T-cell (primary cell): ENCODE measurements at regions not wholly inside any gene's neighbourhood (a gene's known extent, or its start where the extent isn't known, plus 50 kb on each side); places are given as distances from the start of the nearest gene placed in this dataset.

Source experiments
- ATAC-seq, 4 experiments: fragments of 200-7000 bp in 3 of 4; fragments of 150-1000 bp in 1 of 4; cut with Tn5 transposase; replicated peaks in 1 of 4; 1 replicate in 3 of 4; 2 replicates in 1 of 4; pipeline ENCODE4 v1.10.0; 2021; ENCODE audit warnings: moderate library complexity in 3 of 4, mild to moderate bottlenecking in 2 of 4, moderate number of reproducible peaks in 1 of 4
- CTCF ChIA-PET, 2 donors: fragments of 300-600 bp; sonication (Branson Sonifier 250); formaldehyde crosslinking; loops; one replicate each; lab custom pipeline; 2022; ENCODE audit warnings: antibody characterized with exemption in 2 of 2; lab: Charles Lee
- POLR2A ChIA-PET, 2 donors: fragments of 300-600 bp; sonication (Branson Sonifier 250); formaldehyde crosslinking; loops; one replicate each; lab custom pipeline; 2022; ENCODE audit warnings: antibody characterized with exemption in 2 of 2; lab: Charles Lee
- DNase-seq, 35 experiments: peaks; one replicate each; pipeline versions ENCODE4 v3.0.0 to v3.0.0-alpha.2; 2013 to 2023
- H3K27ac ChIP-seq: one replicate; pipeline ENCODE4 v1.5.1; 2013; ENCODE audit warnings: low read length
- H3K27me3 ChIP-seq, 2 experiments: replicated peaks in 1 of 2; 1 replicate in 1 of 2; 2 replicates in 1 of 2; pipeline versions ENCODE4 v1.6.1 to v1.7.0; 2013; ENCODE audit warnings: low read length in 1 of 2, mixed read lengths in 1 of 2; ENCODE audit not compliant: control insufficient read depth in 2 of 2, insufficient read depth in 2 of 2; ENCODE audit errors: extremely low read depth in 1 of 2
- H3K36me3 ChIP-seq, 2 donors: 1 replicate in 1 of 2; 2 replicates in 1 of 2; pipeline versions ENCODE4 v1.6.1 to v1.7.0; 2013; ENCODE audit warnings: low read length in 1 of 2; ENCODE audit not compliant: control insufficient read depth in 2 of 2, insufficient read depth in 1 of 2; ENCODE audit errors: extremely low read depth in 1 of 2
- H3K4me1 ChIP-seq, 2 experiments: 1 replicate in 1 of 2; 2 replicates in 1 of 2; pipeline versions ENCODE4 v1.6.1 to v1.7.0; 2013; ENCODE audit warnings: low read length in 2 of 2, mixed read lengths in 1 of 2; ENCODE audit not compliant: insufficient read depth in 2 of 2, control insufficient read depth in 1 of 2; ENCODE audit errors: extremely low read depth in 1 of 2
- H3K4me3 ChIP-seq, 2 donors: 1 replicate in 1 of 2; 2 replicates in 1 of 2; pipeline versions ENCODE4 v1.5.1 to v1.7.0; 2013; ENCODE audit warnings: mild to moderate bottlenecking in 2 of 2, low read length in 1 of 2, moderate library complexity in 1 of 2; ENCODE audit not compliant: control insufficient read depth in 1 of 2; ENCODE audit errors: extremely low read depth in 1 of 2
- H3K9me3 ChIP-seq: 2 replicates; pipeline ENCODE4 v1.7.0; 2013
- H3K27ac Mint-ChIP-seq, 2 donors: one replicate each; pipeline ENCODE4 v1.8.0; 2020 to 2021; ENCODE audit warnings: mild to moderate bottlenecking in 2 of 2, mixed read lengths in 2 of 2
- H3K27me3 Mint-ChIP-seq, 2 donors: one replicate each; pipeline ENCODE4 v1.8.0; 2021 to 2022; ENCODE audit warnings: mixed read lengths in 2 of 2
- H3K36me3 Mint-ChIP-seq: one replicate; pipeline ENCODE4 v1.8.0; 2021; ENCODE audit warnings: mixed read lengths
- H3K4me1 Mint-ChIP-seq, 3 donors: one replicate each; pipeline ENCODE4 v1.8.0; 2020 to 2022; ENCODE audit warnings: mixed read lengths in 3 of 3, mild to moderate bottlenecking in 1 of 3
- H3K4me3 Mint-ChIP-seq, 3 donors: one replicate each; pipeline ENCODE4 v1.8.0; 2020 to 2022; ENCODE audit warnings: mild to moderate bottlenecking in 3 of 3, mixed read lengths in 3 of 3, moderate library complexity in 3 of 3
- H3K9me3 Mint-ChIP-seq, 3 donors: one replicate each; pipeline ENCODE4 v1.8.0; 2020 to 2022; ENCODE audit warnings: mixed read lengths in 3 of 3
- WGBS: methylation state at CpG from one replicate; pipeline ENCODE4 v1.1.5; 2013; ENCODE audit warnings: missing lambda C conversion rate; ENCODE audit not compliant: insufficient coverage; 5-methylcytosine and 5-hydroxymethylcytosine counted together

GRCh38 chr4:11053601-11054220, 369.1 kb upstream of the CLNK start:
- Histone ChIP-seq H3K4me1 (no peaks in the 10 kb centered on the region), H3K27ac (no peak overlapping the region), H3K9me3 (no peaks in the 10 kb centered on the region), H3K27me3 (no peaks in the 10 kb centered on the region), H3K4me3 (no peak overlapping the region), H3K36me3 (no peaks in the 10 kb centered on the region)
- H3K27ac Mint-ChIP-seq, result no peak overlapping the region
- CTCF ChIA-PET, result no interaction called here
- no peak for ATAC-seq
- 75% methylated on average over 2 of the region's 5 CpGs for WGBS
- H3K27me3 Mint-ChIP-seq, result peaks cover 0 to 3% of the 10 kb centered on the region in 2 donors
- no peaks in the 10 kb centered on the region for H3K36me3 Mint-ChIP-seq
- no peak overlapping the region for H3K4me3 Mint-ChIP-seq
- DNase-seq, result no peak
- POLR2A ChIA-PET, result no interaction called here
- H3K4me1 Mint-ChIP-seq, result no peaks in the 10 kb centered on the region
- H3K9me3 Mint-ChIP-seq, result no peaks in the 10 kb centered on the region

- Mint-ChIP-seq H3K36me3 (no peaks in the 10 kb centered on the region), H3K9me3 (peaks cover 0 to 4% (median 0%) of the 10 kb centered on the region in 3 donors), H3K27ac (no peak overlapping the region), H3K27me3 (peaks cover 3 to 4% of the 10 kb centered on the region in 2 donors), H3K4me3 (no peak overlapping the region), H3K4me1 (no peaks in the 10 kb centered on the region)
- H3K27ac ChIP-seq, result no peak overlapping the region
- H3K4me1 ChIP-seq, result no peaks in the 10 kb centered on the region
- no peaks in the 10 kb centered on the region for H3K9me3 ChIP-seq
- 100% methylated on average over 1 of the region's 2 CpGs for WGBS
- H3K36me3 ChIP-seq, result no peaks in the 10 kb centered on the region
- H3K4me3 ChIP-seq, result no peak overlapping the region
- CTCF ChIA-PET, result no interaction called here
- no peak for DNase-seq
- POLR2A ChIA-PET, result interaction anchor here in 1 of 2 donors (0.7 kb wide), 1 partner anchor 172 kb away, joined by 3 read pairs; no protein-coding TSS in a partner anchor
- no peaks in the 10 kb centered on the region for H3K27me3 ChIP-seq
- ATAC-seq, result no peak
These were observed 366.6 kb upstream of the CLNK start for GRCh38 chr4:11051181-11051580.

GRCh38 chr4:11050766-11051165, 366.2 kb upstream of the CLNK start:
- Mint-ChIP-seq H3K4me1 (no peaks in the 10 kb centered on the region), H3K36me3 (no peaks in the 10 kb centered on the region), H3K27ac (no peak overlapping the region), H3K27me3 (peaks cover 3 to 4% of the 10 kb centered on the region in 2 donors), H3K4me3 (no peak overlapping the region), H3K9me3 (peaks cover 0 to 6% (median 4%) of the 10 kb centered on the region in 3 donors)
- ATAC-seq, result no peak
- no peak overlapping the region for H3K4me3 ChIP-seq
- CTCF ChIA-PET, result no interaction called here
- H3K27me3 ChIP-seq, result no peaks in the 10 kb centered on the region
- POLR2A ChIA-PET, result no interaction called here
- no peaks in the 10 kb centered on the region for H3K9me3 ChIP-seq
- H3K4me1 ChIP-seq, result no peaks in the 10 kb centered on the region
- no peak overlapping the region for H3K27ac ChIP-seq
- no CpG with 5 or more reads among the region's 2 CpGs for WGBS
- no peak for DNase-seq
- H3K36me3 ChIP-seq, result no peaks in the 10 kb centered on the region

GRCh38 chr4:11049001-11049400, 364.4 kb upstream of the CLNK start:
- H3K4me1 ChIP-seq, result no peaks in the 10 kb centered on the region
- H3K27me3 ChIP-seq, result no peaks in the 10 kb centered on the region
- ChIA-PET POLR2A (no interaction called here), CTCF (no interaction called here)
- no peak overlapping the region for H3K27ac ChIP-seq
- Mint-ChIP-seq H3K27ac (no peak overlapping the region), H3K4me1 (no peaks in the 10 kb centered on the region), H3K36me3 (no peaks in the 10 kb centered on the region), H3K4me3 (no peak overlapping the region), H3K9me3 (peaks cover 0 to 12% (median 5%) of the 10 kb centered on the region in 3 donors), H3K27me3 (peaks cover 3 to 4% of the 10 kb centered on the region in 2 donors)
- no peak overlapping the region for H3K4me3 ChIP-seq
- 38% methylated on average over 1 of the region's 2 CpGs for WGBS
- ATAC-seq (no peak), DNase-seq (no peak)
- no peaks in the 10 kb centered on the region for H3K36me3 ChIP-seq
- H3K9me3 ChIP-seq, result no peaks in the 10 kb centered on the region

DNA sequence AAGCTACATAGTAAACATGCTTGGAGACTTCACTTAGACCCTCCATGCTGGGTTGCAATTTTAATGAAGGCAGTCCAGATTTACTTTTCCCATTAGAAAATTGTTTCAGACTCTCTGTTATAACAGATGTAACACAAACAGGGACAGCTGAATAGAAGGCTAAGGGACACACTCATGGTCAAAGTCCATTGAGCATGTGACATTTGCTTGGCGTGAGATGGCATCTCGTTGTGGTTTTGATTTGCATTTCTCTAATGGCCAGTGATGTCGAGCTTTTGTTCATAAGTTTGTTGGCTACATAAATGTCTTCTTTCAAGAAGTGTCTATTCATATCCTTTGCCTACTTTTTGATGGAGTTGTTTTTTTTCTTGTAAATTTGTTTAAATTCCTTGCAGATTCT, 358.2 kb upstream of the CLNK start:
- no peak for ATAC-seq
- peaks cover 0 to 12% (median 5%) of the 10 kb centered on the region in 3 donors for H3K9me3 Mint-ChIP-seq
- H3K4me3 Mint-ChIP-seq, result no peak overlapping the region
- WGBS, result 67% methylated on average over 1 of the region's 3 CpGs
- H3K27ac ChIP-seq, result no peak overlapping the region
- ChIA-PET CTCF (no interaction called here), POLR2A (no interaction called here)
- H3K36me3 ChIP-seq, result no peaks in the 10 kb centered on the region
- H3K27me3 Mint-ChIP-seq, result peaks cover 0 to 4% of the 10 kb centered on the region in 2 donors
- H3K4me1 Mint-ChIP-seq, result peaks cover 0 to 2% (median 2%) of the 10 kb centered on the region in 3 donors
- no peaks in the 10 kb centered on the region for H3K4me1 ChIP-seq
- H3K4me3 ChIP-seq, result no peak overlapping the region
- no peaks in the 10 kb centered on the region for H3K36me3 Mint-ChIP-seq
- DNase-seq, result no peak
- no peaks in the 10 kb centered on the region for H3K9me3 ChIP-seq
- H3K27ac Mint-ChIP-seq, result no peak overlapping the region
- H3K27me3 ChIP-seq, result no peaks in the 10 kb centered on the region

DNA sequence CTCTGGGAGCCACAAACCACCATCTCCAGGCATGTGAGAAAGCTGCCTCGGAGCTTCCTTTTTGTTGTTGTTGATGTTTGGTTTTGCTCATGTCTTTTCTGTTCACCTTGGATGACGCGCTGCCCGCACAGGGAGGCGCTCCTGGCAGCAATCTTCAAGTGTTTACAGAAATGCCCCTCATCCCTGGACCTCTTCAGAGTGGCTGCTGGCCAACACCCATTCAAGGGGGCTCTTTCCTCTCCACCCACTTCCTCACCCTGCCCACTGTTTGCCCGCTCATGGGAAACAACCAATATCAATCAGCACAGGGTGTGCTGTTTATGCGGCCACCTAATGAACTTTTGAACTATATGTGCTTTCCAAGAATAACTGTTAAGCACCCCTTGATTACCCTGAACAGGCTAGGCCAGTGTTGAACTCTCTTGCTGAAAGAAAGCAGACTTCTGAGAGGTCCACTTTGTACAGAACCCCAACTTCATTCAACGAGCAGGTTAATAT, 355.1 kb upstream of the CLNK start:
- Mint-ChIP-seq H3K9me3 (no peaks in the 10 kb centered on the region), H3K4me3 (no peak overlapping the region), H3K27me3 (no peaks in the 10 kb centered on the region), H3K4me1 (peaks cover 0 to 2% (median 2%) of the 10 kb centered on the region in 3 donors), H3K27ac (no peak overlapping the region), H3K36me3 (no peaks in the 10 kb centered on the region)
- Histone ChIP-seq H3K4me1 (no peaks in the 10 kb centered on the region), H3K9me3 (no peaks in the 10 kb centered on the region), H3K27me3 (no peaks in the 10 kb centered on the region), H3K4me3 (no peak overlapping the region), H3K27ac (no peak overlapping the region), H3K36me3 (no peaks in the 10 kb centered on the region)
- POLR2A ChIA-PET, result interaction anchor here in 1 of 2 donors (0.5 kb wide), 1 partner anchor 52 kb away, joined by 4 read pairs; no protein-coding TSS in a partner anchor
- CTCF ChIA-PET, result no interaction called here
- 83% methylated on average over 3 of the region's 8 CpGs for WGBS
- no peak for ATAC-seq
- no peak for DNase-seq
